ENCODE measurements at regions not wholly inside any gene's neighbourhood (a gene's known extent, or its start where the extent isn't known, plus 50 kb on each side); places are given as distances from the start of the nearest gene placed in this dataset.

DNA sequence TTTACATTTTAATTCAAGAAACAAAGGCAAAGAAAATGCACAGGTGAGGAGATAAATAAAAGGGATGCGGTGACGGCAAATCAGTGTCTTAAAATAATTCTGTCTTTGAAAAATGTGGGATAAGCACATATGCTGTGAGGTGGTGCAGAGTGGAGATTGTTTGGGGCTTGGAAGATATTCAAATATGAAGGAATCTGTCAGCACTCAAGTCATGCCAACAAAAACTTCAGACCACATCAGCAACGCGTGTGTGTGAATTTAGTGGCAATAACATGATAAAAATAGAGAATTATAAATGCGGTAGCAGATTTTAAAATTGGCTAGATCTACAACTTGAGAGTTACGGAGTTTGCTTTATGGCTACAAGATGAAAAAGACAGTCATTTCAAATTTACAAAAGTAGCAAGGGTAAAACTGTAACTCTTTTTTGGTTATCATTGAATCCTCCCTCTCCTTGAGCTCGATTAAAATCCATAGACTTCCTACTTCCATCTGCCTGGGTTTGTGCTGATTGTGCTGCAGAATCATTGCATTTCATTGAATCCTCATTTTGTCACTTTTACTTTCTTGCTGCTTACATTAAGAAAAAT lies 71.5 kb upstream of the VCX2 start:
- H4K12ac ChIP-seq (ENCODE audit: low read depth, low read length) = no peak overlapping the region
- no peaks in the 10 kb centered on the region for H3K79me2 ChIP-seq (ENCODE audit: control insufficient read depth, insufficient read depth, low read length, poor library complexity)
- H3K4me1 ChIP-seq (ENCODE audit: control insufficient read depth in 1 of 2, insufficient read depth in 2 of 2, low read length in 2 of 2) = no peaks in the 10 kb centered on the region
- no peaks in the 10 kb centered on the region for H3K9me3 ChIP-seq (ENCODE audit: insufficient read depth, low read depth, low read length)
- DNase-seq = no peak
- no peak overlapping the region for H2BK5ac ChIP-seq (ENCODE audit: low read depth, low read length, poor library complexity)
- H3K27ac ChIP-seq (ENCODE audit: low read depth, low read length) = no peak overlapping the region
- H2AK5ac ChIP-seq (ENCODE audit: low read length) = no peak overlapping the region
- H2AFZ ChIP-seq (ENCODE audit: insufficient read depth, low read length, poor library complexity) = no peak overlapping the region
- H3K36me3 ChIP-seq (ENCODE audit: control insufficient read depth in 1 of 2, insufficient read depth in 2 of 2, low read length in 2 of 2) = no peaks in the 10 kb centered on the region
- H4K8ac ChIP-seq (ENCODE audit: low read depth, low read length) = no peak overlapping the region
- no peaks in the 10 kb centered on the region for H3K27me3 ChIP-seq (ENCODE audit: insufficient read depth, low read length)
- no peak overlapping the region for H3K9ac ChIP-seq (ENCODE audit: low read length)
- whole genome bisulfite sequencing (ENCODE audit: extremely low coverage, insufficient coverage, insufficient read length) = no CpG with 5 or more reads among the region's 7 CpGs
- H3K18ac ChIP-seq (ENCODE audit: low read length) = no peak overlapping the region
- H3K23ac ChIP-seq (ENCODE audit: low read length) = no peak overlapping the region
- H2BK120ac ChIP-seq (ENCODE audit: insufficient read depth, low read length, poor library complexity) = no peak overlapping the region
- H3K4ac ChIP-seq (ENCODE audit: low read depth, low read length) = no peak overlapping the region
- H3K79me1 ChIP-seq (ENCODE audit: low read length) = no peaks in the 10 kb centered on the region
- no peak overlapping the region for H4K91ac ChIP-seq (ENCODE audit: low read depth, low read length)
- no peak overlapping the region for H3K14ac ChIP-seq (ENCODE audit: low read length)
- H2BK12ac ChIP-seq (ENCODE audit: low read length) = no peak overlapping the region
- no peak overlapping the region for H3K4me2 ChIP-seq (ENCODE audit: low read length)
- no peak overlapping the region for H3K4me3 ChIP-seq (ENCODE audit: low read depth, low read length)

DNA sequence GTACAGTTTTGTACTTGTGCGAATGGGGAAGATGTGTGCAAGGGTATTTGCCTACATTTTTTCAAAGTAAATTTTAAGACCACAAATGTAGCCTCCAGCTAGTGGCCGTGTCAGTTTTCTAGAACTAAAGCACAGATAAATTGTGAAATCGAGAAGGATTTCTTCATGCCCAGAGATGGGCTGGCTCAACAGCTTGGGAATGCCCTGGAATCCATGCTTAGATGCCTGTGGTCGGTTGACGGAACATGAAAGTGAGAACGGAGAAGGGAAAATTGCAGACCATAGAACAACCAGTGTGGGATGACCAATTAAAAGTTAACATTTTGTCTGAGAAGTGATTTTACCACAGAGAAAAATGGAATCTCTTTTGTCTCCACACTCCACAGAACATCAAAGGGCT lies 73.2 kb upstream of the VCX2 start:
- no peak overlapping the region for H2BK120ac ChIP-seq (ENCODE audit: insufficient read depth, low read length, poor library complexity)
- no peak overlapping the region for H4K91ac ChIP-seq (ENCODE audit: low read depth, low read length)
- no peak overlapping the region for H2AK5ac ChIP-seq (ENCODE audit: low read length)
- H2BK12ac ChIP-seq (ENCODE audit: low read length) = no peak overlapping the region
- H3K27me3 ChIP-seq (ENCODE audit: insufficient read depth, low read length) = no peaks in the 10 kb centered on the region
- no peak overlapping the region for H3K9ac ChIP-seq (ENCODE audit: low read length)
- no peak overlapping the region for H3K4me3 ChIP-seq (ENCODE audit: low read depth, low read length)
- H2AFZ ChIP-seq (ENCODE audit: insufficient read depth, low read length, poor library complexity) = no peak overlapping the region
- no peak overlapping the region for H4K8ac ChIP-seq (ENCODE audit: low read depth, low read length)
- H4K12ac ChIP-seq (ENCODE audit: low read depth, low read length) = no peak overlapping the region
- no peaks in the 10 kb centered on the region for H3K79me1 ChIP-seq (ENCODE audit: low read length)
- no peak overlapping the region for H3K4me2 ChIP-seq (ENCODE audit: low read length)
- no peaks in the 10 kb centered on the region for H3K36me3 ChIP-seq (ENCODE audit: control insufficient read depth in 1 of 2, insufficient read depth in 2 of 2, low read length in 2 of 2)
- no peaks in the 10 kb centered on the region for H3K4me1 ChIP-seq (ENCODE audit: control insufficient read depth in 1 of 2, insufficient read depth in 2 of 2, low read length in 2 of 2)
- no peak overlapping the region for H2BK5ac ChIP-seq (ENCODE audit: low read depth, low read length, poor library complexity)
- no peak overlapping the region for H3K14ac ChIP-seq (ENCODE audit: low read length)
- H3K4ac ChIP-seq (ENCODE audit: low read depth, low read length) = no peak overlapping the region
- DNase-seq = peak; percentile 59 to 79
- no CpG with 5 or more reads among the region's 6 CpGs for WGBS (ENCODE audit: extremely low coverage, insufficient coverage, insufficient read length)
- H3K18ac ChIP-seq (ENCODE audit: low read length) = no peak overlapping the region
- no peaks in the 10 kb centered on the region for H3K79me2 ChIP-seq (ENCODE audit: control insufficient read depth, insufficient read depth, low read length, poor library complexity)
- no peaks in the 10 kb centered on the region for H3K9me3 ChIP-seq (ENCODE audit: insufficient read depth, low read depth, low read length)
- no peak overlapping the region for H3K27ac ChIP-seq (ENCODE audit: low read depth, low read length)
- no peak overlapping the region for H3K23ac ChIP-seq (ENCODE audit: low read length)

DNA sequence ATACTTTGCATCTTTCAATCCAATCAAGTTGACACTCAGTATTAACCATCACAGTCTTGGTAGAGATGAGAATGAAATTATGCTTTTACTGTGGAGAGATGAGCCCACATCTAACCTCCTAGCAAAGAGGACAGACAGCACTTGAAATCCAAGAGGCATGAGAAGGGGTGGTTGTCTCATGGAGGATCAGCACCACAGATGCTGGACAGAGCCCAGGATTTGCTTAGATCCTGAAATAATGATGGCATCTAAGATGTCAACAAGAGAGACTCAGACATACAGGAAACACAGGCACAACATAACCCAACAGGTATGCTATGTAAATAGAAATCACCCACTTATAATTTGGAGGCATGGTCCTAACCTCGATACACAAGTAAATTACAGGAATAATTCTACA lies 74.3 kb upstream of the VCX2 start:
- Histone ChIP-seq H2BK120ac (ENCODE audit: insufficient read depth, low read length, poor library complexity) (no peak overlapping the region), H3K23ac (ENCODE audit: low read length) (no peak overlapping the region), H3K79me1 (ENCODE audit: low read length) (no peaks in the 10 kb centered on the region), H3K9me3 (ENCODE audit: insufficient read depth, low read depth, low read length) (no peaks in the 10 kb centered on the region), H3K14ac (ENCODE audit: low read length) (no peak overlapping the region), H3K4me2 (ENCODE audit: low read length) (no peak overlapping the region), H2AK5ac (ENCODE audit: low read length) (no peak overlapping the region), H3K18ac (ENCODE audit: low read length) (no peak overlapping the region), H2BK12ac (ENCODE audit: low read length) (no peak overlapping the region), H3K4me3 (ENCODE audit: low read depth, low read length) (no peak overlapping the region), H3K79me2 (ENCODE audit: control insufficient read depth, insufficient read depth, low read length, poor library complexity) (no peaks in the 10 kb centered on the region), H4K12ac (ENCODE audit: low read depth, low read length) (no peak overlapping the region), H3K9ac (ENCODE audit: low read length) (no peak overlapping the region), H4K91ac (ENCODE audit: low read depth, low read length) (no peak overlapping the region), H2AFZ (ENCODE audit: insufficient read depth, low read length, poor library complexity) (no peak overlapping the region), H3K27ac (ENCODE audit: low read depth, low read length) (no peak overlapping the region), H3K4ac (ENCODE audit: low read depth, low read length) (no peak overlapping the region), H2BK5ac (ENCODE audit: low read depth, low read length, poor library complexity) (no peak overlapping the region), H3K27me3 (ENCODE audit: insufficient read depth, low read length) (no peaks in the 10 kb centered on the region), H4K8ac (ENCODE audit: low read depth, low read length) (no peak overlapping the region), H3K36me3 (ENCODE audit: control insufficient read depth in 1 of 2, insufficient read depth in 2 of 2, low read length in 2 of 2) (no peaks in the 10 kb centered on the region), H3K4me1 (ENCODE audit: control insufficient read depth in 1 of 2, insufficient read depth in 2 of 2, low read length in 2 of 2) (no peaks in the 10 kb centered on the region)
- peak in 1 of 2 donors; percentile 2 for DNase-seq
- no CpG with 5 or more reads among the region's 1 CpG for WGBS (ENCODE audit: extremely low coverage, insufficient coverage, insufficient read length)

DNA sequence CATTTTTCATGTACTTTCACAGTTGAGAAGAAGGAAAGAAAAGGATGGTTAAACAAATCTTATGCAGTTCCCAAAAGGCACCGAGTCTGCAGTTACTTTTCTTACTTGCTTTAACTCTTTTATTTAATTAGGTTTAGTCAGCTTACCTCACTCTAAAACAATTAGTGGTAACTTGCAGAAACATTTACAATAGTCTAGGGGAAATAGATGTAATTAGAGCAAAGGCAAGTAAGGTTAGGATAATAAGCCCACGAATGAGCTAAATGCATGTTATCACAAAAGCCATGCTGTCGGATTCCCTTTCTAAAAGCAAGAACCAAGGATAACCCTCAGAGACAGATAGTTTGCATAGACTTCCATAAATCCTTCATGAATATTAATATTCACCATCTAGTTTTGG lies 82.0 kb upstream of the VCX2 start:
- no peaks in the 10 kb centered on the region for H3K79me2 ChIP-seq (ENCODE audit: control insufficient read depth, insufficient read depth, low read length, poor library complexity)
- DNase-seq = no peak

More for the DNA sequence above, 82.0 kb upstream of the VCX2 start:
- H3K4ac ChIP-seq (ENCODE audit: low read depth, low read length) = no peak overlapping the region
- H3K9me3 ChIP-seq (ENCODE audit: insufficient read depth, low read depth, low read length) = no peaks in the 10 kb centered on the region
- no peaks in the 10 kb centered on the region for H3K79me1 ChIP-seq (ENCODE audit: low read length)
- no peak overlapping the region for H2AFZ ChIP-seq (ENCODE audit: insufficient read depth, low read length, poor library complexity)
- H2AK5ac ChIP-seq (ENCODE audit: low read length) = no peak overlapping the region
- no peak overlapping the region for H4K12ac ChIP-seq (ENCODE audit: low read depth, low read length)
- no peak overlapping the region for H4K91ac ChIP-seq (ENCODE audit: low read depth, low read length)
- no peak overlapping the region for H3K18ac ChIP-seq (ENCODE audit: low read length)
- no peak overlapping the region for H3K4me2 ChIP-seq (ENCODE audit: low read length)
- no peaks in the 10 kb centered on the region for H3K4me1 ChIP-seq (ENCODE audit: control insufficient read depth in 1 of 2, insufficient read depth in 2 of 2, low read length in 2 of 2)
- WGBS (ENCODE audit: extremely low coverage, insufficient coverage, insufficient read length) = no CpG with 5 or more reads among the region's 3 CpGs
- H3K4me3 ChIP-seq (ENCODE audit: low read depth, low read length) = no peak overlapping the region
- no peak overlapping the region for H2BK5ac ChIP-seq (ENCODE audit: low read depth, low read length, poor library complexity)
- no peak overlapping the region for H3K9ac ChIP-seq (ENCODE audit: low read length)
- no peak overlapping the region for H2BK120ac ChIP-seq (ENCODE audit: insufficient read depth, low read length, poor library complexity)
- no peak overlapping the region for H4K8ac ChIP-seq (ENCODE audit: low read depth, low read length)
- no peak overlapping the region for H3K14ac ChIP-seq (ENCODE audit: low read length)
- no peak overlapping the region for H2BK12ac ChIP-seq (ENCODE audit: low read length)
- no peaks in the 10 kb centered on the region for H3K36me3 ChIP-seq (ENCODE audit: control insufficient read depth in 1 of 2, insufficient read depth in 2 of 2, low read length in 2 of 2)
- no peaks in the 10 kb centered on the region for H3K27me3 ChIP-seq (ENCODE audit: insufficient read depth, low read length)
- no peak overlapping the region for H3K27ac ChIP-seq (ENCODE audit: low read depth, low read length)
- no peak overlapping the region for H3K23ac ChIP-seq (ENCODE audit: low read length)
